ENCODE measurements at regions not wholly inside any gene's neighbourhood (a gene's known extent, or its start where the extent isn't known, plus 50 kb on each side); places are given as distances from the start of the nearest gene placed in this dataset.
"Not testable (repeated sequence)": the region's sequence is repeated elsewhere in the genome, so short reads cannot be mapped to it uniquely, and the experiment has no call there.

- DNase-seq, result no peak
Observed at GRCh38 chr5:72760259-72760658, 56.2 kb upstream of the TNPO1 start.

DNA sequence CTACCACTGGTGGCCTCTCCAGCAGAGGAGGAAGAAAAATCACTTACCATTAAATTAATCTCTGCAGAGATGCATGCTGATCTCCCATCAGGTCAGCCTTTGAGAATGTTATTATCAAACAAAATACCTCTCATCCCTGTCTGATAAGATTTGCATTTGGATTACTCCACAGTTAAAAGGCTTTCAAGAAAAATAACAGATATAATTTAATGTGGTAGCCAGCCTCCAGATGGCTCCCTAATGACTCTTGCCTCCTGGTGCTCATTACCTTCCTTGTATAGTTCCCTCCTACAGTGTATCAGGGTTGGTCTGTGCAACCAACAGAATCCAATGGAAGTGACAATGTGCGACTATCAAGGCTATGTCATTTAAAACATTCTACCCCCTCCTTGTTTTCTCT, 63.6 kb upstream of the TNPO1 start:
- no peak for DNase-seq

- no peak for DNase-seq
Observed at GRCh38 chr5:72749362-72749997, 67.0 kb upstream of the TNPO1 start.

DNA sequence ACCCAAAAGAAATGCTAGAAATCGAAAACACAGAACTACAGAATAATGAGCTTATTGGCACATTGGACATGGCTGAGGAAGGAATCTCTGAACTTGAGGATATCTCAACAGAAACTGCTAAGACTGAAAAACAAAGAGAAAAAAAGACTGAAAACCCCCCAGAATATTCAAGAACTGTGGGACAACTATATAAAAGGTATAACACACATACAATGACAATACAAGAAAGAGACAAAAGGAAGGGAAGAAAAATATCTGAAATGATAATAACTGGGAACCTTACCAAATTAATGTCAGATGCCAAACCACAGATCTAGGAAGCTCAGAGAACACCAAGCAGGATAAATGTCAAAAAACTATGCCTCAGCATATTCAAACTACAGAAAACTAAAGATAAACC, 68.6 kb upstream of the TNPO1 start:
- DNase-seq, result no peak

- no peak for DNase-seq
Observed at GRCh38 chr5:72746736-72747135, 69.7 kb upstream of the TNPO1 start.

DNA sequence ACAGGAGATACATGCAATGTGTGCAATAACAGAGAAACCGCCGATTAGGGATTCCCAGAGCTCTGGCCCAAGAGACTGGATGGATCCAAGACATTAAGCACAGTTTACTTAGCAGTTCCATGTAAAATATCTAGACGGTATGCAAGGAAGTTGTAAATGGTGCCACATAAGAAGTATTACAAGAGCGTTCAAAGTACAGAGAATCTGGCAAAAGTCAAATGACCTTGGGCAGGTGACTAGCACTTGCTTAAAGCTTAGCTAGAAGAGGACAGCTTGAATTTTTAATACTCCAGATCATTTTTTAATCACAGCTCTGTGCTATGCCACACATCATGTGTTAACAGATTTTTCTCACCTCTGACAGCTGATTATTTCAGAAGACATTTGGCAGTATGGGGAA, 72.3 kb upstream of the TNPO1 start:
- no peak for DNase-seq

DNA sequence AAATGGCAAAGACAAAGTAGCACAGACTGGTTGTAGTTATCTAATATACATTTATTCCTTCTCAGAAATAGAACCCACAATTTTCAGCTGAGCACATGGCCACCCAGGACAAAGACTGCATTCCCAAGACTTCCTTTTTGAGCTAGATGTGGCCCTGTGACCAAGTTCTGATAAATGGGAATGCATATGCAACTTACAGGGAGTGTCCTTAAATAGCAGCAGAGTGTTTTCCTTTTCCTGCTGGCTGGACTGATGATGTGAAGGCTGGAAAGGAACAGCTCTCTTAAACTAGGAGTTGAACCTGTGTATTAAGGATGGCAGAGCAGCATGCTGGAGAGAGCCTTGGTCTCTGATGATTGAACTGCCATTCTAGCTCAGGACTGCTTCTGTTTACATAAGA, 74.7 kb upstream of the TNPO1 start:
- DNase-seq, result no peak

GRCh38 chr5:72733810-72734209, 82.7 kb upstream of the TNPO1 start:
- DNase-seq, result no peak

- no peak for DNase-seq
Observed at GRCh38 chr5:72723581-72723980, 92.9 kb upstream of the TNPO1 start.

DNA sequence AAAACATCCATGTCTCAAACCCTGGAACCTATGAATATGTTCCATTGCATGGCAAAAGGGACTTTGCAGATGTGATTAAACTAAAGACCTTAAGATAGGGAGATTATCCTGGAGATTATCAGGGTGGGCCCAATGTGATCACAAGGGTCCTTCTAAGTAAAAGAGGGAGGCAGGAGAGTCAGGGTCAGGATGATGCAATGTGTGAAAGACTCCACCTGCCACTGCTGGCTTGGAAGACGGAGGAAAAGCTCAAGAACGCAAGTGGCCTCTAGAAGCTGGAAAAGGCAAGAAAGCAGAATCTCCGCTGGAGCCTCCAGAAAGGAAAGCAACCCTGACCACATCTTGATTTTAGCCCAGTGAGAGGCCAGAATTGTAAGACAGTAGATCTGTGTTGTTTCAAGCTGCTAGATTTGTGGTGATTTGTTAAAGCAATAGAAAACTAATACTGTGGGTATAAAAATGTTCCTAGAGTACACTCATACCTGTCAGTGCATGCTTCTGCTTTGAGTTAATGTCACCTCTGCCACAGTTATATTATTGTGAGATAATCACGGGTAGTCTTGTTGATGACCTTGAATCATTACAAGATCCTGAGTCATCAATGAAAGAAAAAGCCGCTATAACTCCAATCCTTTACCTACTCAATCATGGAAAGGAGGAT, 93.5 kb upstream of the TNPO1 start:
- no peak for DNase-seq

DNA sequence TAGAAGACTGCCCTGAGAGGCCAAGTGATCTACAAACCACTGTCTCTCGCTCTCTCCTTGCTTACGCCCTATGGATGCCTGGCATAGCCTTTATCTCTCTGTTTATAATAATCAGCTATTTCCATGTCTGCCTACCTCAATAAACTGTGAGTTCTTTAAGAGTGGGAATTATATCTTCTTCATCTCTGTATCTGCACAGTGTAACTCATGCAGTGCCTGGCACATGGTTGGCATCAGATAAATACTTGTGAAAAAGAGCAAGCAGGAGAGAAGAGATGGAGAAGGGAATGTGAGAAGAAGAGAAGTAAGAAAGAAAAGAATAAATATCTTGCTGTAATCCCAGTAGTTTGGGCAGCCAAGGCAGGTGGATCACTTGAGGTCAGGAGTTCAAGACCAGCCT, 94.6 kb upstream of the TNPO1 start:
- DNase-seq, result no peak

- DNase-seq, result no peak
Observed at GRCh38 chr5:72720205-72720604, 96.3 kb upstream of the TNPO1 start.

- DNase-seq, result no peak
Observed at GRCh38 chr5:72711351-72711750, 105.1 kb upstream of the TNPO1 start.

DNA sequence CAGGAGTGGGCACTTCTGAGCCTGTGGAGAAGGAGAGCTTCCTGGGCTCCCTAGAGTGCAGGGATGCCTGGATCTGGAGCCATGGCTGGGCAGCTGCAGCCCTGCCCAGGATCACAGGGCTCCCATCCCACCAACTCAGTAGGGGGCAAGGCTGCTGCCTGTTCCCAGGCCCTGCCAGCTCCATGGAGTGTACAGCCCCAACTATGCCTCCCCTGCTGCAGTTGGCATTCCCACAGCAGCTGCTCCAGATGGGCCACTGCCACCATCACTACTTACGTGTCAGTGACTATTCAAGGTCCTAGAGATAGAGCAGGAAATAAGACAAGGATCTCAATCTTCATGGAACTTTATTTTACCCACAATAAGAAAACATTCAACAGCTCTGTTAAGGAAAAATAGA, 107.1 kb upstream of the TNPO1 start:
- DNase-seq, result no peak

- no peak for DNase-seq
Observed at GRCh38 chr5:72705178-72705577, 111.3 kb upstream of the TNPO1 start.

DNA sequence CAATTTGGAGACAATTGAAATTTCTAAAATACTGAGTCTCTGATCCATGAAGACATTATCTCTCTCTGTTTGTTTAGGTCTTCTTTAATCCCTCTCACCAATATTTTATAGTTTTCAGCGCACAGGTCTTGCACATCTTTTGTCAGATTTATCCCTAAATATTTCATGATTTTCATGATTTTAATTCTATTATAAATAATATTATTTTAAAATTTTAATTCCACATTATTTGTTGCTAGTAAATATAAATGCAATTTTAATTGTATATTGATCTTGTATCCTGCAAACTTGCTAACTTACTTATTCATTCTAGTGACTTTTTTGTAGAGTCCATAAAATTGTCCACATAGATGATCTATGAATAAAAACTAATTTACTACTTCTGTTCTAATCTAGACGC, 112.6 kb upstream of the TNPO1 start:
- no peak for DNase-seq

GRCh38 chr5:72702881-72703434, 113.5 kb upstream of the TNPO1 start:
- no peak for DNase-seq

- not testable (repeated sequence) for DNase-seq
Observed at GRCh38 chr5:72702105-72702504, 114.4 kb upstream of the TNPO1 start.

- no peak for DNase-seq
Observed at GRCh38 chr5:72698481-72698880, 118.0 kb upstream of the TNPO1 start.

GRCh38 chr5:72697622-72698021, 118.8 kb upstream of the TNPO1 start:
- DNase-seq, result no peak

GRCh38 chr5:72695659-72696058, 120.8 kb upstream of the TNPO1 start:
- DNase-seq, result no peak

DNA sequence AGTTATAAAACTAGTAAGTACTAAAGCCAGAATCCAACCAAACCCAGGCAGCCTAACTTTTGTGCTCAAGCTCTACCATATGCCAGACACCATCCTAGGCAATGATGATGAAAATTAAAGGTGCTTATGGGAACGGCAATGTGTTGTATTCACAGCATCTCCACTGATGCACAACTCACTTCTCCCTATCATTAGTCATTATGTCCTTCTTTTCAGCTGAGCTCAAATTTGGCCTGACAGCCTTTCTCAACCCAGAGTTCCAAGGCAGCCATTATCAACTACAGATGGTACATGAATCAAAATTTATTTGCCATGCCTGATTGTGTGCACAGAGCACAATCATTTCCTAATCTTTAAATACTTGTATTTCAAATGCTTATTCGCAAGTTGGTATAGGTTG, 121.6 kb upstream of the TNPO1 start:
- no peak for DNase-seq

DNA sequence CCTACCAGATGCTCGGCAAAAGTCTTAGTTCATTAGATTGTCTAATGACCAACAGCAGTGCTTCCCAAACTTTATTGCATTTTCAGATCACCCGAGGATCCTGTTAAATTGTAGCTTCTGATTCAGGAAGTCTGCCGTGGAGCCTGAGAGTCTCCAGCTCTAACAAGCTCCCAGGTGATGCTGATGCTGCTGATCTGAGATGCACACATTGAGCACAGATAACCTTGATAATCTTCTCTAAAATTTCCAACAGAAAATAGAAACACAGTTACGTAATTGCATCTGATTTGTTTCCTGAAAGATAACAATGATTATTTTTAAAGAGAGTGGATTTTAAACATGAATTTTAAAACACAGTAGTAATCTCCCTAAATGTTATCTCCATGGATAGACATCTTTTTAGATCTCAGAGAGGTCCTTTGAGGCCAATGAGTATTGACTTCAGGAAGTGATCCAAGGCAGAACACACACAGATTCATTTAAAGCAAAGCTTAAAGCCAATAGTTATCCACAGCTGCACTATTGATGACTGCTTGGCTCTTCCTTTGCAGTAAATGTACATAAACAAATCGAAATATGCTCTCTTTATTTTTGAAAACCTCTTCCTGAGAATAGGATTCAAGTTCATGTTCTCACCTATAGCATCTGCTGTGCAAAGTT, 122.8 kb upstream of the TNPO1 start:
- no peak for DNase-seq

All from NCI-H510A (cell line).